Limb (tissue), 2 donors: ENCODE measurements at regions not wholly inside any gene's neighbourhood (a gene's known extent, or its start where the extent isn't known, plus 50 kb on each side); places are given as distances from the start of the nearest gene placed in this dataset.

Experiments used
- DNase-seq, 2 donors: peaks; one replicate each; pipeline ENCODE4 v3.0.0-alpha.2; 2016; ENCODE audit errors: extremely low spot score in 2 of 2

GRCh38 chr3:152053866-152054265 is 180.4 kb downstream of the SUCNR1 start:
- DNase-seq = no peak

GRCh38 chr3:152054315-152054714 is 180.9 kb downstream of the SUCNR1 start:
- no peak for DNase-seq

GRCh38 chr3:152056073-152056472 is 182.6 kb downstream of the SUCNR1 start:
- no peak for DNase-seq

- no peak for DNase-seq
These were observed 183.0 kb downstream of the SUCNR1 start for GRCh38 chr3:152056481-152056880.

GRCh38 chr3:152056987-152057386 is 183.5 kb downstream of the SUCNR1 start:
- no peak for DNase-seq

GRCh38 chr3:152058856-152059255 is 185.4 kb downstream of the SUCNR1 start:
- DNase-seq = no peak

- DNase-seq = no peak
These were observed 187.3 kb downstream of the SUCNR1 start for GRCh38 chr3:152060701-152061100.

GRCh38 chr3:152061296-152061695 is 187.9 kb downstream of the SUCNR1 start:
- DNase-seq = no peak

GRCh38 chr3:152069871-152070270 is 196.4 kb downstream of the SUCNR1 start:
- DNase-seq = no peak

GRCh38 chr3:152071315-152071714 is 197.4 kb upstream of the MBNL1 start:
- DNase-seq = no peak

- DNase-seq = no peak
These were observed 196.8 kb upstream of the MBNL1 start for GRCh38 chr3:152071924-152072323.

GRCh38 chr3:152073267-152073666 is 195.5 kb upstream of the MBNL1 start:
- DNase-seq = no peak

GRCh38 chr3:152076148-152076547 is 192.6 kb upstream of the MBNL1 start:
- DNase-seq = no peak

GRCh38 chr3:152079980-152080379 is 188.7 kb upstream of the MBNL1 start:
- DNase-seq = no peak

- DNase-seq = no peak
These were observed 185.6 kb upstream of the MBNL1 start for GRCh38 chr3:152083135-152083534.

- DNase-seq = no peak
These were observed 184.1 kb upstream of the MBNL1 start for GRCh38 chr3:152084441-152085158.

- DNase-seq = no peak
These were observed 181.6 kb upstream of the MBNL1 start for GRCh38 chr3:152087153-152087552.

- DNase-seq = no peak
These were observed 179.2 kb upstream of the MBNL1 start for GRCh38 chr3:152089528-152089927.

GRCh38 chr3:152091725-152092124 is 177.0 kb upstream of the MBNL1 start:
- no peak for DNase-seq

GRCh38 chr3:152093901-152094300 is 174.8 kb upstream of the MBNL1 start:
- no peak for DNase-seq

- no peak for DNase-seq
These were observed 174.3 kb upstream of the MBNL1 start for GRCh38 chr3:152094406-152094805.

GRCh38 chr3:152095472-152095871 is 173.3 kb upstream of the MBNL1 start:
- no peak for DNase-seq

GRCh38 chr3:152096280-152096906 is 172.3 kb upstream of the MBNL1 start:
- DNase-seq = no peak
